Body of pancreas (tissue), 4 donors: ENCODE measurements at regions not wholly inside any gene's neighbourhood (a gene's known extent, or its start where the extent isn't known, plus 50 kb on each side); places are given as distances from the start of the nearest gene placed in this dataset.

Experiments
- ATAC-seq: fragments of 150-250 bp; one replicate; pipeline ENCODE4 v1.9.1; 2016
- DNase-seq, 4 donors: peaks; one replicate each; pipeline ENCODE4 v3.0.0-alpha.2; 2019
- H3K27ac ChIP-seq, 4 donors: fragments of 200-600 bp; sonication (generic); 1 replicate in 3 of 4; 2 replicates in 1 of 4; pipeline versions ENCODE4 v1.5.1 to v1.6.1; 2016 to 2019; ENCODE audit warnings: mild to moderate bottlenecking in 1 of 4, mixed read lengths in 1 of 4, moderate library complexity in 1 of 4
- H3K27me3 ChIP-seq, 2 donors: fragments of 200-600 bp; sonication (generic); one replicate each; pipeline ENCODE4 v1.6.0; 2016; ENCODE audit warnings: mild to moderate bottlenecking in 1 of 2
- H3K36me3 ChIP-seq, 2 donors: fragments of 200-600 bp; sonication (generic); replicated peaks in 1 of 2; 2 replicates each; pipeline ENCODE4 v1.5.1; 2016; ENCODE audit warnings: low read depth in 2 of 2; ENCODE audit not compliant: insufficient read depth in 1 of 2
- H3K4me1 ChIP-seq: fragments of 200-600 bp; sonication (generic); one replicate; pipeline ENCODE4 v1.6.0; 2016
- H3K4me3 ChIP-seq, 2 donors: fragments of 200-600 bp; sonication (generic); 1 replicate in 1 of 2; 2 replicates in 1 of 2; pipeline ENCODE4 v1.5.1; 2016 to 2019
- H3K9me3 ChIP-seq, 3 donors: fragments of 200-600 bp; sonication (generic); 1 replicate in 2 of 3; 2 replicates in 1 of 3; pipeline ENCODE4 v1.5.1; 2016
- CTCF ChIP-seq, 7 experiments: fragments of 450-650 bp in 4 of 7; fragments of 200-600 bp in 3 of 7; sonication (generic) in 3 of 7; IDR thresholded peaks; one replicate each; pipeline ENCODE4 v1.5.1; 2016 to 2019; ENCODE audit warnings: antibody characterized with exemption in 7 of 7
- POLR2A ChIP-seq, 3 donors: fragments of 450-650 bp; IDR thresholded peaks; one replicate each; pipeline ENCODE4 v1.6.1; 2016; ENCODE audit warnings: antibody characterized with exemption in 3 of 3, mild to moderate bottlenecking in 2 of 3
- WGBS, 2 donors: methylation state at CpG; one replicate each; pipeline ENCODE4 v1.1.5; 2017; 5-methylcytosine and 5-hydroxymethylcytosine counted together
- intact Hi-C: fragments of 100-400 bp; cut with DNase I; formaldehyde crosslinking; loops from one replicate; pipeline ENCODE4 v1.15.1; 2023

DNA sequence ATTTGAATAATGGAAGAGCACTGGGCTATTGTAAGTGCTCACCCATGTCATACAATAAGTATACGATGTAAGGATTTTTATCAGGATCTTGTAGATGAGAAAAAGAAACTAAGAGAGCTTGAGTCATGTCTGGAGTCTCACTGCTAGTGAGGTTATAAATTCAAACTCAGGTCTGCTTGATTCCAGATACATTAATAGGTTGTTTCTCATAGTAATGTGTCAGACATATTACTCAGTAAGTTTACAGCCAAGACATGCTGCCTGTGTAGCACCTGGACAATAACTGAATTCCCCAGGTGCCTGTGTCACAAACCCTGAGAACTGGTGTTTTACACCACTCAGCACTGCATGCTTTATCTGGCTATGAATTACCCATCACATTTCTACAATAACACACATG lies 216.9 kb upstream of the LRP1B start:
- intact Hi-C loops: no loop called here
- Histone ChIP-seq H3K9me3 (no peaks in the 10 kb centered on the region), H3K36me3 (no peaks in the 10 kb centered on the region), H3K27me3 (no peaks in the 10 kb centered on the region), H3K27ac (no peak overlapping the region), H3K4me1 (no peaks in the 10 kb centered on the region), H3K4me3 (no peak overlapping the region)
- 68 to 74% methylated on average over 1 of the region's 1 CpG for WGBS, 2 donors
- TF ChIP-seq CTCF (IDR thresholded peaks at IDR 0.05): no peak
- TF ChIP-seq POLR2A (IDR thresholded peaks at IDR 0.05): no peak
- DNase-seq (no peak), ATAC-seq (no peak)

- intact Hi-C loops: no loop called here
- no peaks in the 10 kb centered on the region for H3K27me3 ChIP-seq
- H3K4me3 ChIP-seq: no peak overlapping the region
- no peaks in the 10 kb centered on the region for H3K36me3 ChIP-seq
- no peaks in the 10 kb centered on the region for H3K4me1 ChIP-seq
- no peak for ATAC-seq
- H3K27ac ChIP-seq: no peak overlapping the region
- no peaks in the 10 kb centered on the region for H3K9me3 ChIP-seq
- no peak for DNase-seq
- no peak for TF ChIP-seq CTCF (IDR thresholded peaks at IDR 0.05)
- TF ChIP-seq POLR2A (IDR thresholded peaks at IDR 0.05): no peak
Observed at GRCh38 chr2:142339261-142339660, 208.4 kb upstream of the LRP1B start.

DNA sequence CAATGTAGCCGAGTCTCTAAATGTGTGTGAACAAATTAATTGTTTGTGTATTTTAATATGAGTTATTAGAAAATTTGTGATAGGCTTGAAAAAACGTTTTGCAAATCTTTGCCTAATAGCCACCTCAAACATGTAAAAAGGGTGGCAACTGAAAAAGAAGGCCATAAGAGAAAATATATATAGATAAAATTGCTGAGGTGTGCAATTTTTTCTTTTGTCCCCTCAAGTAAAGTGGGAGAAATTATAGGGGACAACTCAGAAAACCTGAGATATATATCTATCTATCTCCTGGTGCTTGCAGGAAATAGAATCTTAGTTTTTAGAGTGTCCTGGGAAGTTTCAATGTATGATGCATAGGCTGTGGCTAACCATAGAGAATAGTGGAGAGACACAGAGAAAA lies 201.4 kb upstream of the LRP1B start:
- DNase-seq: no peak
- intact Hi-C loops: no loop called here
- TF ChIP-seq POLR2A (IDR thresholded peaks at IDR 0.05) (no peak), CTCF (IDR thresholded peaks at IDR 0.05) (no peak)
- Histone ChIP-seq H3K4me1 (no peaks in the 10 kb centered on the region), H3K27ac (no peak overlapping the region), H3K27me3 (no peaks in the 10 kb centered on the region), H3K9me3 (no peaks in the 10 kb centered on the region), H3K4me3 (no peak overlapping the region), H3K36me3 (no peaks in the 10 kb centered on the region)
- 33 to 46% methylated on average over 2 of the region's 2 CpGs for WGBS, 2 donors
- ATAC-seq: no peak

DNA sequence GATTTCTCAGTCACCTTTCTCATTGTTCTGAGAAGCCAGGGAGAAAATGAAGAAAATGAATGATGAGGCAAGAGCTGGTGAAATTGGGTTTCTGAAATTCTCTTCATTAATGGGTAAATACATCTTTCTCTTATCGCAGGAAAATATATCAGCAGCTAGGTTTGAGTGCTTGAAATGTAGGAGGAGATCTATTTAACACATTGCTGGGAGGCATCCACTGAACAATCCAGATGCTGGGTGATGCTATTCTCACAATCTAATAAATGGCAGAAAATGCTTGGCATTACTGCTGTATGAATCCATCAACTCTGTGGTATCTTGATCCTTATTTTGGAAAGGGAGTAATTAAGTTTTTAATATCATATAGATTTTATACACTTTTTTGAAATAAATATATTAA lies 199.6 kb upstream of the LRP1B start:
- TF ChIP-seq CTCF (IDR thresholded peaks at IDR 0.05): no peak
- no peak for TF ChIP-seq POLR2A (IDR thresholded peaks at IDR 0.05)
- H3K4me1 ChIP-seq: no peaks in the 10 kb centered on the region
- H3K36me3 ChIP-seq: no peaks in the 10 kb centered on the region
- no peaks in the 10 kb centered on the region for H3K27me3 ChIP-seq
- no peak for DNase-seq
- ATAC-seq: no peak
- WGBS, 2 donors: 68 to 69% methylated on average over 1 of the region's 1 CpG
- intact Hi-C loops: no loop called here
- H3K9me3 ChIP-seq: no peaks in the 10 kb centered on the region
- H3K27ac ChIP-seq: no peak overlapping the region
- H3K4me3 ChIP-seq: no peak overlapping the region

DNA sequence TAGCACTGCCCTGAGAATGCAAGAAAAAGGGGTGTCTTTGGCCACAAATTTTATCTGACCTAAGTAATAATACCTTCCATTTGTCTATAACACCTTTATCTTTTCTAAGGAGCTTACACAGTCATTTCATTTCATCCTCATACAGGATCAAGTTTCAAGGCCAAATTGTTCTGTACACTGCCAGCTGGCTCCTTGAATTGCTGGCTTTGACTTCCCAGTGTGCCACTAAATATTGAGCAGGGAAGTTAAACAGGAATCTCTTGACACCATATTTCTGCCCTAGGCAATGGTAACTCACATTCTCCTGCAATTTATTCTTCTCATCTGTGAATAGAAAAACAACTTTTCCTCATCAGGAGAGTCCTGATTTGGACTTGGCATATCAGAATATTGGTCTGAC lies 195.1 kb upstream of the LRP1B start:
- DNase-seq (peak in 1 of 4 donors; percentile 15), ATAC-seq (no peak)
- no peak overlapping the region for H3K27ac ChIP-seq
- TF ChIP-seq POLR2A (IDR thresholded peaks at IDR 0.05) (no peak), CTCF (IDR thresholded peaks at IDR 0.05) (no peak)
- H3K4me1 ChIP-seq: no peaks in the 10 kb centered on the region
- no peaks in the 10 kb centered on the region for H3K27me3 ChIP-seq
- no peaks in the 10 kb centered on the region for H3K36me3 ChIP-seq
- intact Hi-C loops: no loop called here
- H3K4me3 ChIP-seq: no peak overlapping the region
- H3K9me3 ChIP-seq: no peaks in the 10 kb centered on the region
